ENCODE measurements at regions not wholly inside any gene's neighbourhood (a gene's known extent, or its start where the extent isn't known, plus 50 kb on each side); places are given as distances from the start of the nearest gene placed in this dataset.

DNA sequence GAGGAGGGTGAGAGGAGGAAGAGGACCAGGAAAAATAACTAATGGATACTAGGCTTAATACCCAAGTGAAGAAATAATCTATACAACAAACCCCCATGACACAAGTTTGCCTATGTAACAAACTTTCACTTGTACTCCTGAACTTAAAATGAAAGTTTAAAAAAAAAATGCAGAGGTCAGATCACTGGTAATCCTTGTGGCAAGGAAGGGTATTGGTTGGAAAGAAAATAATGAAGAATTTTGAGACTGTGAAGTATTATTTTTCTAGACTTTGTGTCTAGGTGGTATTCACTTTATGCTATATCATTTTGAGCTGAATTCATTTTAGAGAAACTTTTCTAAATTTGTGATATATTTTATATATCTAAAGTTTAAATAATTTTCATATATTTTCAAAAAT is 547.5 kb downstream of the MMUT start:
- FAIRE-seq (no peak), DNase-seq (ENCODE audit: low read depth, low spot score) (no peak), ATAC-seq (no peak)
- ChIA-PET SMC1A (ENCODE audit: uncharacterized antibody, unreplicated experiment) (interaction anchor here (0.7 kb wide), 1 partner anchor 13 kb away, joined by 3 read pairs; no protein-coding TSS in a partner anchor), RAD21 (ENCODE audit: unreplicated experiment) (no interaction called here), CTCF (interaction anchor here (0.6 kb wide), 1 partner anchor 389 kb away, joined by 3 read pairs; no protein-coding TSS in a partner anchor), POLR2A (no interaction called here)
- no peaks in the 10 kb centered on the region for H3K27me3 ChIP-seq (replicated peaks in 1 of 2; ENCODE audit: control insufficient read depth in 2 of 2, insufficient read depth in 2 of 2, low read length in 1 of 2)
- H4K20me1 ChIP-seq (ENCODE audit: control insufficient read depth, insufficient read depth), result no peaks in the 10 kb centered on the region
- H3K79me2 ChIP-seq (ENCODE audit: control insufficient read depth, insufficient read depth, low read length), result no peaks in the 10 kb centered on the region
- no peak overlapping the region for H3K27ac ChIP-seq (ENCODE audit: control insufficient read depth, insufficient read depth)
- H3K4me3 ChIP-seq, result no peak overlapping the region
- no peaks in the 10 kb centered on the region for H3K4me1 ChIP-seq (ENCODE audit: control insufficient read depth, insufficient read depth, low read length)
- no peak for TF ChIP-seq NR2C2 (IDR thresholded peaks at IDR 0.05; ENCODE audit: borderline replicate concordance, control insufficient read depth, insufficient read length, low read depth)
- TF ChIP-seq, protein P1, sequence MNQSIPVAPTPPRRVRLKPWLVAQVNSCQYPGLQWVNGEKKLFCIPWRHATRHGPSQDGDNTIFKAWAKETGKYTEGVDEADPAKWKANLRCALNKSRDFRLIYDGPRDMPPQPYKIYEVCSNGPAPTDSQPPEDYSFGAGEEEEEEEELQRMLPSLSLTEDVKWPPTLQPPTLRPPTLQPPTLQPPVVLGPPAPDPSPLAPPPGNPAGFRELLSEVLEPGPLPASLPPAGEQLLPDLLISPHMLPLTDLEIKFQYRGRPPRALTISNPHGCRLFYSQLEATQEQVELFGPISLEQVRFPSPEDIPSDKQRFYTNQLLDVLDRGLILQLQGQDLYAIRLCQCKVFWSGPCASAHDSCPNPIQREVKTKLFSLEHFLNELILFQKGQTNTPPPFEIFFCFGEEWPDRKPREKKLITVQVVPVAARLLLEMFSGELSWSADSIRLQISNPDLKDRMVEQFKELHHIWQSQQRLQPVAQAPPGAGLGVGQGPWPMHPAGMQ (IDR thresholded peaks at IDR 0.05; ENCODE audit: borderline replicate concordance), result no peak
- no peak for TF ChIP-seq MYC (IDR thresholded peaks at IDR 0.05; ENCODE audit: insufficient read depth, insufficient read length, insufficient replicate concordance, low read length, severe bottlenecking)
- TF ChIP-seq GABPA (IDR thresholded peaks at IDR 0.05; ENCODE audit: low read depth), result no peak
- no peak for TF ChIP-seq KLF5 (IDR thresholded peaks at IDR 0.05; ENCODE audit: partially characterized antibody)
- no peak for TF ChIP-seq SREBF2 (IDR thresholded peaks at IDR 0.05; ENCODE audit: low read length)
- TF ChIP-seq, protein P2, sequence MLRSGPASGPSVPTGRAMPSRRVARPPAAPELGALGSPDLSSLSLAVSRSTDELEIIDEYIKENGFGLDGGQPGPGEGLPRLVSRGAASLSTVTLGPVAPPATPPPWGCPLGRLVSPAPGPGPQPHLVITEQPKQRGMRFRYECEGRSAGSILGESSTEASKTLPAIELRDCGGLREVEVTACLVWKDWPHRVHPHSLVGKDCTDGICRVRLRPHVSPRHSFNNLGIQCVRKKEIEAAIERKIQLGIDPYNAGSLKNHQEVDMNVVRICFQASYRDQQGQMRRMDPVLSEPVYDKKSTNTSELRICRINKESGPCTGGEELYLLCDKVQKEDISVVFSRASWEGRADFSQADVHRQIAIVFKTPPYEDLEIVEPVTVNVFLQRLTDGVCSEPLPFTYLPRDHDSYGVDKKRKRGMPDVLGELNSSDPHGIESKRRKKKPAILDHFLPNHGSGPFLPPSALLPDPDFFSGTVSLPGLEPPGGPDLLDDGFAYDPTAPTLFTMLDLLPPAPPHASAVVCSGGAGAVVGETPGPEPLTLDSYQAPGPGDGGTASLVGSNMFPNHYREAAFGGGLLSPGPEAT (IDR thresholded peaks at IDR 0.05; ENCODE audit: low read depth), result no peak
- TF ChIP-seq POU2F2 (IDR thresholded peaks at IDR 0.05; ENCODE audit: borderline replicate concordance, low read depth, low read length), result no peak
- TF ChIP-seq RUNX3 (IDR thresholded peaks at IDR 0.05; ENCODE audit: low read length), result no peak
- TF ChIP-seq, protein P3, sequence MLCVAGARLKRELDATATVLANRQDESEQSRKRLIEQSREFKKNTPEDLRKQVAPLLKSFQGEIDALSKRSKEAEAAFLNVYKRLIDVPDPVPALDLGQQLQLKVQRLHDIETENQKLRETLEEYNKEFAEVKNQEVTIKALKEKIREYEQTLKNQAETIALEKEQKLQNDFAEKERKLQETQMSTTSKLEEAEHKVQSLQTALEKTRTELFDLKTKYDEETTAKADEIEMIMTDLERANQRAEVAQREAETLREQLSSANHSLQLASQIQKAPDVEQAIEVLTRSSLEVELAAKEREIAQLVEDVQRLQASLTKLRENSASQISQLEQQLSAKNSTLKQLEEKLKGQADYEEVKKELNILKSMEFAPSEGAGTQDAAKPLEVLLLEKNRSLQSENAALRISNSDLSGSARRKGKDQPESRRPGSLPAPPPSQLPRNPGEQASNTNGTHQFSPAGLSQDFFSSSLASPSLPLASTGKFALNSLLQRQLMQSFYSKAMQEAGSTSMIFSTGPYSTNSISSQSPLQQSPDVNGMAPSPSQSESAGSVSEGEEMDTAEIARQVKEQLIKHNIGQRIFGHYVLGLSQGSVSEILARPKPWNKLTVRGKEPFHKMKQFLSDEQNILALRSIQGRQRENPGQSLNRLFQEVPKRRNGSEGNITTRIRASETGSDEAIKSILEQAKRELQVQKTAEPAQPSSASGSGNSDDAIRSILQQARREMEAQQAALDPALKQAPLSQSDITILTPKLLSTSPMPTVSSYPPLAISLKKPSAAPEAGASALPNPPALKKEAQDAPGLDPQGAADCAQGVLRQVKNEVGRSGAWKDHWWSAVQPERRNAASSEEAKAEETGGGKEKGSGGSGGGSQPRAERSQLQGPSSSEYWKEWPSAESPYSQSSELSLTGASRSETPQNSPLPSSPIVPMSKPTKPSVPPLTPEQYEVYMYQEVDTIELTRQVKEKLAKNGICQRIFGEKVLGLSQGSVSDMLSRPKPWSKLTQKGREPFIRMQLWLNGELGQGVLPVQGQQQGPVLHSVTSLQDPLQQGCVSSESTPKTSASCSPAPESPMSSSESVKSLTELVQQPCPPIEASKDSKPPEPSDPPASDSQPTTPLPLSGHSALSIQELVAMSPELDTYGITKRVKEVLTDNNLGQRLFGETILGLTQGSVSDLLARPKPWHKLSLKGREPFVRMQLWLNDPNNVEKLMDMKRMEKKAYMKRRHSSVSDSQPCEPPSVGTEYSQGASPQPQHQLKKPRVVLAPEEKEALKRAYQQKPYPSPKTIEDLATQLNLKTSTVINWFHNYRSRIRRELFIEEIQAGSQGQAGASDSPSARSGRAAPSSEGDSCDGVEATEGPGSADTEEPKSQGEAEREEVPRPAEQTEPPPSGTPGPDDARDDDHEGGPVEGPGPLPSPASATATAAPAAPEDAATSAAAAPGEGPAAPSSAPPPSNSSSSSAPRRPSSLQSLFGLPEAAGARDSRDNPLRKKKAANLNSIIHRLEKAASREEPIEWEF (IDR thresholded peaks at IDR 0.05; ENCODE audit: insufficient replicate concordance, low read depth, low read length), result no peak
- no peak for TF ChIP-seq HDGF (IDR thresholded peaks at IDR 0.05)
- no peak for TF ChIP-seq POLR2A (IDR thresholded peaks at IDR 0.05; ENCODE audit: low read depth, low read length)
- intact Hi-C loops (cut with micrococcal nuclease; ENCODE audit: unreplicated experiment) (no loop called here), in situ Hi-C loops (cut with MboI) (no loop called here)
- H3K4me2 ChIP-seq (ENCODE audit: control insufficient read depth, insufficient read depth), result no peak overlapping the region
- no TSS peak for BruUV-seq (replicated peaks)
- no peaks in the 10 kb centered on the region for H3K36me3 ChIP-seq (ENCODE audit: control insufficient read depth in 2 of 2, insufficient read depth in 2 of 2, low read length in 1 of 2)
- no peak overlapping the region for H2AFZ ChIP-seq (ENCODE audit: control insufficient read depth, low read depth, low read length)
- no peak overlapping the region for H3K9ac ChIP-seq (ENCODE audit: control insufficient read depth, insufficient read depth, low read length)
- no peaks in the 10 kb centered on the region for H3K9me3 ChIP-seq (replicated peaks; ENCODE audit: control insufficient read depth, insufficient read depth, low read length)

Data from GM12878 (cell line).